Uterus (tissue), 3 donors: ENCODE measurements at regions not wholly inside any gene's neighbourhood (a gene's known extent, or its start where the extent isn't known, plus 50 kb on each side); places are given as distances from the start of the nearest gene placed in this dataset.
"Not testable (repeated sequence)": the region's sequence is repeated elsewhere in the genome, so short reads cannot be mapped to it uniquely, and the experiment has no call there.

Source experiments
- DNase-seq, 2 donors: peaks; one replicate each; pipeline ENCODE4 v3.0.0-alpha.2; 2019 to 2020
- H3K27ac ChIP-seq, 2 donors: fragments of 200-600 bp; sonication (generic); 1 replicate in 1 of 2; 2 replicates in 1 of 2; pipeline ENCODE4 v1.5.1; 2016 to 2018
- H3K27me3 ChIP-seq, 2 donors: fragments of 200-600 bp; sonication (generic); one replicate each; pipeline ENCODE4 v1.5.1; 2018 to 2019; ENCODE audit warnings: control low read depth in 1 of 2
- H3K36me3 ChIP-seq, 2 donors: fragments of 200-600 bp; sonication (generic); one replicate each; pipeline ENCODE4 v1.5.1; 2019; ENCODE audit warnings: control low read depth in 1 of 2
- H3K4me1 ChIP-seq, 2 donors: fragments of 200-600 bp; sonication (generic); one replicate each; pipeline ENCODE4 v1.5.1; 2018 to 2019; ENCODE audit warnings: control low read depth in 1 of 2
- H3K4me3 ChIP-seq, 2 donors: fragments of 200-600 bp; sonication (generic); 1 replicate in 1 of 2; 2 replicates in 1 of 2; pipeline ENCODE4 v1.5.1; 2018 to 2019; ENCODE audit warnings: mild to moderate bottlenecking in 1 of 2
- H3K9me3 ChIP-seq, 2 donors: fragments of 200-600 bp; sonication (generic); one replicate each; pipeline ENCODE4 v1.5.1; 2019; ENCODE audit warnings: control low read depth in 1 of 2
- CTCF ChIP-seq, 4 experiments: fragments of 200-600 bp in 2 of 4; fragments of 450-650 bp in 2 of 4; sonication (generic) in 2 of 4; IDR thresholded peaks; one replicate each; pipeline ENCODE4 v1.5.1; 2016 to 2019; ENCODE audit warnings: antibody characterized with exemption in 4 of 4, mild to moderate bottlenecking in 2 of 4, moderate library complexity in 1 of 4
- POLR2A ChIP-seq, 2 donors: fragments of 450-650 bp; IDR thresholded peaks; one replicate each; pipeline ENCODE4 v1.6.1; 2016; ENCODE audit warnings: antibody characterized with exemption in 2 of 2, mild to moderate bottlenecking in 1 of 2, moderate library complexity in 1 of 2
- intact Hi-C: fragments of 100-400 bp; cut with DNase I; formaldehyde crosslinking; loops from one replicate; pipeline ENCODE4 v1.15.1; 2023; ENCODE audit warnings: low total_unique reads
- donor health status: DM: yes; HTN: yes; CAD: no.

DNA sequence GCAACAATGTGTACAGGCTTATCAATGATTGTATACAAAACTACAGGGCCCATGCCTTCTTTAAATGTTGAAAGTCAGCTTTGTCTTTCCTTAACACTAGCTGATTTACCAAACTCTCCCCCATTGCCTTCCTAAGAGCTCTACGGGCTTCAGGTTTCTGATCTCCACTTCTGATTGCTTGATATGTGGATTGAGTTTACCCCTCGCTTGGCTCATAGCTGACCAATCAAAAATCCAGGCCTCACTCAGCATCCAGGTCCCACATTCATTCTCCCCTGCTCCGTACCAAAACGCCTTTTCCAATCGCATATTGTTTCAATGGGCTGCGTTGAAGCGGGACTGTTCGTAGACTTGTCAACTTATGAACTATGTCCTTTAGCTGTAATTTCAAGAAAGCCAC lies 195.1 kb upstream of the TOX3 start:
- no peak for TF ChIP-seq POLR2A (IDR thresholded peaks at IDR 0.05)
- no peaks in the 10 kb centered on the region for H3K36me3 ChIP-seq
- no peak for DNase-seq
- no peaks in the 10 kb centered on the region for H3K4me1 ChIP-seq
- no peak overlapping the region for H3K4me3 ChIP-seq
- H3K27ac ChIP-seq: no peak overlapping the region
- no peaks in the 10 kb centered on the region for H3K27me3 ChIP-seq
- H3K9me3 ChIP-seq: no peaks in the 10 kb centered on the region
- intact Hi-C loops: no loop called here

GRCh38 chr16:52741351-52741750 lies 194.4 kb upstream of the TOX3 start:
- no peak for DNase-seq
- no peaks in the 10 kb centered on the region for H3K27me3 ChIP-seq
- TF ChIP-seq POLR2A (IDR thresholded peaks at IDR 0.05): no peak
- no peak for TF ChIP-seq CTCF (IDR thresholded peaks at IDR 0.05)
- H3K4me1 ChIP-seq: no peaks in the 10 kb centered on the region
- no peaks in the 10 kb centered on the region for H3K9me3 ChIP-seq
- H3K36me3 ChIP-seq: no peaks in the 10 kb centered on the region
- H3K4me3 ChIP-seq: no peak overlapping the region
- intact Hi-C loops: no loop called here
- no peak overlapping the region for H3K27ac ChIP-seq

- no peak overlapping the region for H3K4me3 ChIP-seq
- DNase-seq: no peak
- H3K36me3 ChIP-seq: no peaks in the 10 kb centered on the region
- H3K9me3 ChIP-seq: no peaks in the 10 kb centered on the region
- no peaks in the 10 kb centered on the region for H3K4me1 ChIP-seq
- H3K27me3 ChIP-seq: no peaks in the 10 kb centered on the region
- intact Hi-C loops: no loop called here
- no peak for TF ChIP-seq POLR2A (IDR thresholded peaks at IDR 0.05)
- TF ChIP-seq CTCF (IDR thresholded peaks at IDR 0.05): no peak
- H3K27ac ChIP-seq: no peak overlapping the region
Observed at GRCh38 chr16:52740766-52741165, 193.8 kb upstream of the TOX3 start.

- H3K4me3 ChIP-seq: no peak overlapping the region
- H3K4me1 ChIP-seq: no peaks in the 10 kb centered on the region
- no peak for DNase-seq
- no peak overlapping the region for H3K27ac ChIP-seq
- intact Hi-C loops: no loop called here
- no peaks in the 10 kb centered on the region for H3K9me3 ChIP-seq
- TF ChIP-seq POLR2A (IDR thresholded peaks at IDR 0.05) (no peak), CTCF (IDR thresholded peaks at IDR 0.05) (no peak)
- no peaks in the 10 kb centered on the region for H3K27me3 ChIP-seq
- no peaks in the 10 kb centered on the region for H3K36me3 ChIP-seq
Observed at GRCh38 chr16:52740333-52740732, 193.4 kb upstream of the TOX3 start.

- H3K4me1 ChIP-seq, intact Hi-C loops, H3K36me3 ChIP-seq, DNase-seq, H3K27ac ChIP-seq, H3K27me3 ChIP-seq, H3K4me3 ChIP-seq, H3K9me3 ChIP-seq: not testable (repeated sequence)
Observed at GRCh38 chr16:52738992-52739391, 192.0 kb upstream of the TOX3 start.

DNA sequence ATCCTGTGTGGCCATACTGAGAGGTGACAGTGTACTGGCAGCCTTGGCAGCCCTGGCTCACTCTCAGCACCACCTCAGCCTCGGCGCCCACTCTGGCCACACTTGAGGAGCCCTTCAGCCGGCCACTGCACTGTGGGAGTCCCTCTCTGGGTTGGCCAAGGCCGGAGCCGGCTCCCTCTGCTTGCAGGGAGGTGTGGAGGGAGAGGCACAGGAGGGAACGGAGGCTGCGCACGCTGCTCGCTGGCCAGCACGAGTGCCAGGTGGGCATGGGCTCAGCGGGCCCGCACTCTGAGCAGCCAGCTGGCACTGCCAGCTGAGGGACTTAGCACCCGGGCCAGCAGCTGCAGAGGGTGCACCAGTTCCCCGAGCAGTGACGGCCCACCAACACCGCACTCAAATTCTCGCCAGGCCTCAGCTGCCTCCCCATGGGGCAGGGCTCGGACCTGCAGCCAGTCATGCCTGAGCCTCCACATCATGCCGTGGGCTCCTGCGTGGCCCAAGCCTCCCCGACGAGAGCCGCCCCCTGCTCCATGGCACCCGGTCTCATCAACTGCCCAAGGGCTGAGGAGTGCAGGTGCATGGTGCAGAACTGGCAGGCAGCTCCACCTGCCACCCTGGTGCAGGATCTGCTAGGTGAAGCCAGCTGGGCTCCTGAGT lies 184.4 kb upstream of the TOX3 start:
- no peaks in the 10 kb centered on the region for H3K4me1 ChIP-seq
- H3K27me3 ChIP-seq: no peaks in the 10 kb centered on the region
- intact Hi-C loops: no loop called here
- H3K27ac ChIP-seq: no peak overlapping the region
- DNase-seq: no peak
- H3K36me3 ChIP-seq: no peaks in the 10 kb centered on the region
- no peaks in the 10 kb centered on the region for H3K9me3 ChIP-seq
- no peak for TF ChIP-seq CTCF (IDR thresholded peaks at IDR 0.05)
- TF ChIP-seq POLR2A (IDR thresholded peaks at IDR 0.05): no peak
- H3K4me3 ChIP-seq: no peak overlapping the region
